Neutrophil (primary cell): ENCODE measurements at regions not wholly inside any gene's neighbourhood (a gene's known extent, or its start where the extent isn't known, plus 50 kb on each side); places are given as distances from the start of the nearest gene placed in this dataset.

ENCODE experiments used
- H3K27ac ChIP-seq: fragments of 200-600 bp; sonication (generic); 2 replicates; pipeline ENCODE4 v1.5.1; 2016; ENCODE audit warnings: mild to moderate bottlenecking, moderate library complexity
- H3K27me3 ChIP-seq: fragments of 200-600 bp; sonication (generic); 2 replicates; pipeline ENCODE4 v1.6.0; 2016; ENCODE audit warnings: mild to moderate bottlenecking
- H3K36me3 ChIP-seq: fragments of 200-600 bp; sonication (generic); 2 replicates; pipeline ENCODE4 v1.5.1; 2017
- H3K4me1 ChIP-seq, 2 experiments: fragments of 200-600 bp in 1 of 2; sonication (generic) in 1 of 2; 1 replicate in 1 of 2; 2 replicates in 1 of 2; pipeline versions ENCODE4 v1.5.1 to v1.6.1; 2013 to 2016; ENCODE audit warnings: low read depth in 1 of 2, low read length in 1 of 2, mild to moderate bottlenecking in 1 of 2, moderate library complexity in 1 of 2; ENCODE audit not compliant: control insufficient read depth in 1 of 2, insufficient read depth in 1 of 2
- H3K4me3 ChIP-seq, 2 experiments: fragments of 200-600 bp in 1 of 2; sonication (generic) in 1 of 2; 1 replicate in 1 of 2; 2 replicates in 1 of 2; pipeline ENCODE4 v1.5.1; 2013 to 2016; ENCODE audit warnings: low read depth in 1 of 2, low read length in 1 of 2, mild to moderate bottlenecking in 1 of 2, moderate library complexity in 1 of 2
- H3K9me3 ChIP-seq: fragments of 200-600 bp; sonication (generic); 2 replicates; pipeline ENCODE4 v1.5.1; 2016
- CTCF ChIP-seq: fragments of 200-600 bp; sonication (generic); IDR thresholded peaks from 2 replicates; pipeline ENCODE4 v1.5.1; 2016; ENCODE audit warnings: antibody characterized with exemption

- Histone ChIP-seq H3K27ac (no peak overlapping the region), H3K27me3 (peaks cover 10% of the 10 kb centered on the region), H3K4me1 (no peaks in the 10 kb centered on the region), H3K36me3 (no peaks in the 10 kb centered on the region), H3K9me3 (no peaks in the 10 kb centered on the region), H3K4me3 (no peak overlapping the region)
- TF ChIP-seq CTCF = no peak
Observed at GRCh38 chr22:49403102-49403501, 424.6 kb downstream of the BRD1 start.

- no peaks in the 10 kb centered on the region for H3K4me1 ChIP-seq
- H3K36me3 ChIP-seq = no peaks in the 10 kb centered on the region
- H3K4me3 ChIP-seq = no peak overlapping the region
- no peaks in the 10 kb centered on the region for H3K9me3 ChIP-seq
- H3K27me3 ChIP-seq = peaks cover 10% of the 10 kb centered on the region
- no peak overlapping the region for H3K27ac ChIP-seq
- no peak for TF ChIP-seq CTCF
Observed at GRCh38 chr22:49402169-49402568, 425.5 kb downstream of the BRD1 start.

GRCh38 chr22:49400941-49401598 lies 426.6 kb downstream of the BRD1 start:
- TF ChIP-seq CTCF = no peak
- Histone ChIP-seq H3K27ac (no peak overlapping the region), H3K9me3 (no peaks in the 10 kb centered on the region), H3K27me3 (peaks cover 10% of the 10 kb centered on the region), H3K4me3 (no peak overlapping the region), H3K4me1 (no peaks in the 10 kb centered on the region), H3K36me3 (no peaks in the 10 kb centered on the region)

- Histone ChIP-seq H3K36me3 (no peaks in the 10 kb centered on the region), H3K4me1 (no peaks in the 10 kb centered on the region), H3K4me3 (no peak overlapping the region), H3K27me3 (peaks cover 10% of the 10 kb centered on the region), H3K27ac (no peak overlapping the region), H3K9me3 (no peaks in the 10 kb centered on the region)
- no peak for TF ChIP-seq CTCF
Observed at GRCh38 chr22:49400136-49400940, 427.3 kb downstream of the BRD1 start.

- Histone ChIP-seq H3K4me3 (no peak overlapping the region), H3K4me1 (no peaks in the 10 kb centered on the region), H3K27me3 (no peaks in the 10 kb centered on the region), H3K27ac (no peak overlapping the region), H3K36me3 (no peaks in the 10 kb centered on the region), H3K9me3 (no peaks in the 10 kb centered on the region)
- no peak for TF ChIP-seq CTCF
Observed at GRCh38 chr22:49398646-49399045, 429.0 kb downstream of the BRD1 start.
